Glutamatergic neuron (in vitro differentiated cells): ENCODE measurements at regions not wholly inside any gene's neighbourhood (a gene's known extent, or its start where the extent isn't known, plus 50 kb on each side); places are given as distances from the start of the nearest gene placed in this dataset.

ENCODE experiments used
- DNase-seq: peaks from one replicate; pipeline ENCODE4 v3.0.0; 2022
- H3K27ac Mint-ChIP-seq: one replicate; pipeline ENCODE4 v1.8.0; 2020; ENCODE audit warnings: mild to moderate bottlenecking, mixed read lengths, inconsistent platforms; ENCODE audit not compliant: unreplicated experiment
- H3K27me3 Mint-ChIP-seq: one replicate; pipeline ENCODE4 v1.8.0; 2020; ENCODE audit warnings: mild to moderate bottlenecking, moderate library complexity, mixed read lengths, inconsistent platforms; ENCODE audit not compliant: unreplicated experiment
- H3K36me3 Mint-ChIP-seq: one replicate; pipeline ENCODE4 v1.8.0; 2020; ENCODE audit warnings: mild to moderate bottlenecking, mixed read lengths, inconsistent platforms; ENCODE audit not compliant: unreplicated experiment
- H3K4me1 Mint-ChIP-seq: one replicate; pipeline ENCODE4 v1.8.0; 2020; ENCODE audit warnings: mild to moderate bottlenecking, low read depth, mixed read lengths, inconsistent platforms; ENCODE audit not compliant: unreplicated experiment
- H3K4me3 Mint-ChIP-seq: one replicate; pipeline ENCODE4 v1.8.0; 2020; ENCODE audit warnings: mild to moderate bottlenecking, mixed read lengths, inconsistent platforms; ENCODE audit not compliant: unreplicated experiment
- H3K9me3 Mint-ChIP-seq: one replicate; pipeline ENCODE4 v1.8.0; 2020; ENCODE audit warnings: mild to moderate bottlenecking, moderate library complexity, mixed read lengths, inconsistent platforms; ENCODE audit not compliant: unreplicated experiment
- TF ChIP-seq, protein P1 (sequence below): fragments of 200-600 bp; sonication (generic); IDR thresholded peaks from one replicate; pipeline ENCODE4 v1.5.0; 2021; ENCODE audit not compliant: partially characterized antibody, unreplicated experiment

DNA sequence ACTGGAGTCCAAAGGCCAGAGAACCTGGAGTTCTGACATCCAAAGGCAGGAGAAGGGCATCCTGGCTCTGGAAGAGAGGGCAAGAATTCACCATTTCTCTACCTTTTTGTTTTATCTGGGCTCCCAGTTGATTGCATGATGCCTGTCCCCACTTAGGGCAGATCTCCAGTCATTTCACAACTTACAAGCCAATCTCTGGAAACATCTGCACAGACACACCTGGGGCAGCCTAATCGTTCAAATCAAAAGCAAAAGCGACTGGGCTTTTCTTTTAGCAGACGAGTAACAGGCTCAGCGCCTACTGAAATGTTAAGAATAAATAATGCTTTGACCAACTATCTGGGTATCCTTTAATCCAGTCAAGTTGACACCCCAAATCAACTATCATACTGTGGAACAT, 136.0 kb upstream of the NPY2R start:
- H3K36me3 Mint-ChIP-seq: no peaks in the 10 kb centered on the region
- DNase-seq: no peak
- no peak overlapping the region for H3K4me3 Mint-ChIP-seq
- no peaks in the 10 kb centered on the region for H3K4me1 Mint-ChIP-seq
- H3K9me3 Mint-ChIP-seq: no peaks in the 10 kb centered on the region
- peaks cover 2% of the 10 kb centered on the region for H3K27me3 Mint-ChIP-seq
- TF ChIP-seq, protein P1, sequence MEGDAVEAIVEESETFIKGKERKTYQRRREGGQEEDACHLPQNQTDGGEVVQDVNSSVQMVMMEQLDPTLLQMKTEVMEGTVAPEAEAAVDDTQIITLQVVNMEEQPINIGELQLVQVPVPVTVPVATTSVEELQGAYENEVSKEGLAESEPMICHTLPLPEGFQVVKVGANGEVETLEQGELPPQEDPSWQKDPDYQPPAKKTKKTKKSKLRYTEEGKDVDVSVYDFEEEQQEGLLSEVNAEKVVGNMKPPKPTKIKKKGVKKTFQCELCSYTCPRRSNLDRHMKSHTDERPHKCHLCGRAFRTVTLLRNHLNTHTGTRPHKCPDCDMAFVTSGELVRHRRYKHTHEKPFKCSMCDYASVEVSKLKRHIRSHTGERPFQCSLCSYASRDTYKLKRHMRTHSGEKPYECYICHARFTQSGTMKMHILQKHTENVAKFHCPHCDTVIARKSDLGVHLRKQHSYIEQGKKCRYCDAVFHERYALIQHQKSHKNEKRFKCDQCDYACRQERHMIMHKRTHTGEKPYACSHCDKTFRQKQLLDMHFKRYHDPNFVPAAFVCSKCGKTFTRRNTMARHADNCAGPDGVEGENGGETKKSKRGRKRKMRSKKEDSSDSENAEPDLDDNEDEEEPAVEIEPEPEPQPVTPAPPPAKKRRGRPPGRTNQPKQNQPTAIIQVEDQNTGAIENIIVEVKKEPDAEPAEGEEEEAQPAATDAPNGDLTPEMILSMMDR: no peak
- H3K27ac Mint-ChIP-seq: no peak overlapping the region

DNA sequence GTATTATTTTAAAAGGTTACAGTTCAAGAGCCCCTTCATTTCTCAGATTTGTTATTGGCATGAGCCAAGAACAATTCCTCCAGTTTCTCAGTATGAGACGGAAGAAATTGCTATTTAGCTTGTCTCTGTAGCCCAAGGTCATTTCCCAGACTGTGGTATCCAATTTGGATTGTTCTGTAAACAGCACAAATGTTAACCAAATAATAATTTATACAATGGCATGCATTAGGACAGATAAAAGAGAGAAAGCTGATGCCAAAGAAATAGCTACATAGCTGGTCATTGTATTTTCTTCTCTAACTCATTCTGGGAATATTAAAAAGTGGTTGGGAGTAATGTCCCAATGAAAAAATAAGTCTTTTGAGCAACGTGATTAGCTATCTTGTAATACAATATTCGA, 134.6 kb upstream of the NPY2R start:
- DNase-seq: no peak
- H3K9me3 Mint-ChIP-seq: no peaks in the 10 kb centered on the region
- H3K27ac Mint-ChIP-seq: no peak overlapping the region
- no peaks in the 10 kb centered on the region for H3K4me1 Mint-ChIP-seq
- peaks cover under 1% of the 10 kb centered on the region for H3K27me3 Mint-ChIP-seq
- TF ChIP-seq, protein P1: no peak
- no peak overlapping the region for H3K4me3 Mint-ChIP-seq
- no peaks in the 10 kb centered on the region for H3K36me3 Mint-ChIP-seq

DNA sequence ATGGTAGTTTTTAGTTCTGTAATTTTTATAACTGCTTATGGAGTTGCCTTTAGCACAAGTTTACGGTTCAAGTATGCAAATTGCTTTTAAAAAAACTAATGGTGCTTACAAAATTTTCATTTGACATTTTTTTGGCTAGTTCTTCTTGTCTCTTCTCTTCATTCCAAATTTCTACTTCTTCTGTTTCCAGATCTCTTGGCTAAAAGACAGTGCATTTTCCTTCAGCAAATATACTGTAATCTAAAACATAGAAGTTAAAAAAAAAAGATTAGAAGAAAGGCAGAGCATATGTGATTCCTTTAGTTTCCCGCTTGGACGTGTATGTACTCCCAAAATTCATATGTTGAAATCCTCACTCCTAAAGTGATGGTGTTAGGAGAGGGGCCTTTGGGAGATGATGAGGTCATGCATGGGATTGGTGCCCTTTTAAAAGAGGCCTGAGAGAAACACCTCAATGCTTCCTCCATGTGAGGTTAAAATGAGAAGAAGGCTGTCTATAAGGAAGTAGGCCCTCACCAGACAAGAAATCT, 132.1 kb upstream of the NPY2R start:
- TF ChIP-seq, protein P1: no peak

DNA sequence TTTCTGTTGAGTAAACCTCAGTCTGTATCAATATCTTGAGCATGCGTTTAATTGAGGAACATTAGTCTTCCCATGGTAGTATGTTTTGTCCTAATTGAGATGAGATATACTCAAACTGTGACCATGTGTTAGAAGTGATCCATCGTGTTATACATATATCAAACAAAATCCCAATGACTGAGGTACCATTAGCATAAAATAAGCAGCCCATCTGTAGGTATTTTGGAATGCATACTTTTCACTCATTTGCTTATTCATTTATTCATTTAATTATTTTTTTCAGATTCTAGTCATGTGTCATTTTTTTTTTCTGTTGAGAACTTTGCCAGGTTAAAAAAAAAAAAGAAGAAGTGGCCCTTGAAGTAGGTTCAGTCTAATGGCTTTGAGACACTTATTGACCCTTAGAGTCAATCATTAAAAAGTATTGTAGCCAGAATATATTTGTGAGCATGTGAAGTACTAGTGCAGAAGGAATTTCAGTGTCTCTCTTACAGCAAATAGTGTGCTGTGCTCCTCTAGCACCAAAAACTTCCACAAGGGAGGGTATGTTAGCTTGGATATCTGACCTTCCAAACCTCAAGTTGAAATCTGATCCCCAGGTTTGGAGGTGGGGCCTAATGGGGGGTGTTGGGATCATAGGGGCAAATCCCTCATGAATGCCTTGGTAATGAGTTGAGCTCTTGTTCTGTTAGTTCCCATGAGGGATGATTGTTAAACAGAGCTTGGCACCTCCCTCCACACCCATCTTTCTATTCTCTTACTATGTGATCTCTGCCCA, 130.8 kb upstream of the NPY2R start:
- no peaks in the 10 kb centered on the region for H3K27me3 Mint-ChIP-seq
- TF ChIP-seq, protein P1: no peak
- DNase-seq: no peak
- no peaks in the 10 kb centered on the region for H3K36me3 Mint-ChIP-seq
- H3K27ac Mint-ChIP-seq: no peak overlapping the region
- H3K4me3 Mint-ChIP-seq: no peak overlapping the region
- no peaks in the 10 kb centered on the region for H3K4me1 Mint-ChIP-seq
- H3K9me3 Mint-ChIP-seq: no peaks in the 10 kb centered on the region

More for the DNA sequence above, 132.1 kb upstream of the NPY2R start:
- no peak for DNase-seq
- Mint-ChIP-seq H3K27me3 (no peaks in the 10 kb centered on the region), H3K4me1 (no peaks in the 10 kb centered on the region), H3K9me3 (no peaks in the 10 kb centered on the region), H3K4me3 (no peak overlapping the region), H3K36me3 (no peaks in the 10 kb centered on the region), H3K27ac (no peak overlapping the region)

DNA sequence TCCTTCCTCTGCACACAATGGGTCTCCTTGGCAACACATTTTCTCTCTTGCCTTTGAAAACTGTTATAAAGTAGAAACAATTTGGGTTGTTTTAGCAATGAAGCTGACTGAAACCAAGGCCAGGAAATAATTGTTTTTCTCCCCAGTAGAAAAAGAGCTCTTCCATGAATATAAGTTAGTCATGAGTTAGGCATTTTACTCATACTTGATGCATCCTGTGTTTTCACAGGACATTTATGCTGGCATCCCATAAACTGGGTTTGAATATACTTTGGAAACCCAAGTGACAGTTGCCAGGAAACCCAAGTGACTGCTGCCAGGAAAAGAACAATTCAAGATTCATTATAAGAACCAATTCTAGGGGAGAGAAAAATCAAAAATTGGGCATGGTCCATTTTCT, 128.6 kb upstream of the NPY2R start:
- Mint-ChIP-seq H3K27ac (no peak overlapping the region), H3K4me1 (no peaks in the 10 kb centered on the region), H3K9me3 (no peaks in the 10 kb centered on the region), H3K4me3 (no peak overlapping the region), H3K36me3 (no peaks in the 10 kb centered on the region), H3K27me3 (no peaks in the 10 kb centered on the region)
- TF ChIP-seq, protein P1: no peak
- DNase-seq: no peak
